DMS53 treated with DMSO at 0.1 percent for 48 hours (cell line): ENCODE measurements at regions not wholly inside any gene's neighbourhood (a gene's known extent, or its start where the extent isn't known, plus 50 kb on each side); places are given as distances from the start of the nearest gene placed in this dataset.

Experiments
- DNase-seq: peaks from one replicate; lab custom pipeline; 2025; ENCODE audit not compliant: unreplicated experiment; lab: John Stamatoyannopoulos, UW

DNA sequence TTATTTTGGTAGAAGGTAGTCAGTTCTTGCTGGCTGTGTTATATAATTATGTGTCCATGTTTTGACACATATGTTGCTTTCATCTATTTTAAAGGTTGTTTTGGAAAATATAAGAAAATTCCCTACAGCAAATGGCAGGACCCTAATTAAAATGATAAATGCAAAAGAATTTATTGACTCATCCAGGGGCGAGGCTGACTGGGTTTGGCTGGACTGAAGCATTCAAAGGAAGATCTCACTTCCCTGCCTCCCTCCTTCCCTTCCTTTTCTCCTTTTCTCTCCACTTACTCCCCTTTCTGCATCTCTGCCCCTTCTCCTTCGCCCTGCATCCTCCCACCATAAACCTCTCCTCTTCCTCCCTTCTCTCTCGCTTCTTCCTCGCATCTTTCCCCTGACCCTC is 129.6 kb downstream of the SNAPC1 start:
- DNase-seq = no peak

DNA sequence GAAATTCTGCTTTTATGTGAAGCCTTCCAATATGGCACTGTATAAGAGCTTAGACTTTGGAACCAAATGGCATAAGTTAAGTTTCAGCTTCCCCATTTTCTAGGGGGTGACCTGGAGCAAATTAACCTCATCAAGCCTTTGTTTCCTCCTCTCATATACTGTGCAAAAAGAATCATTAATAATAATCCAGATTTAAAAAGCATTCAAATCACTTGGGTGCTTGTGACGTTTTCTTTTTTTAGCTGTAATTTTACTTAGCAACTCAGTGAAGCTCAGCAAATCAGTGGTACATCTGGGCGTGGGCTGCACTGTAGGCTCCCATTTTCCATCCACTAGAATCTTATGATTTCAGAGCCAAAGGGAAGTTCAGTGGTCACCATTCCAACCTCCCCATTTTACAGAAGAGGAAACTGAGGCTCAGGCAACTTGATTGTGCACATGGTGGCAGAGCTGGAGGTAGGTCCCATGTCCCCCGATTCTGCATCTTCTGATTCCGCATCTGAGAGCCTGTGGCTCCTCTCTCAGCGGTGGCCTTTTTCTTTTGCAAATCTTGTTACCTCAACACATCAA is 131.2 kb downstream of the SNAPC1 start:
- no peak for DNase-seq

DNA sequence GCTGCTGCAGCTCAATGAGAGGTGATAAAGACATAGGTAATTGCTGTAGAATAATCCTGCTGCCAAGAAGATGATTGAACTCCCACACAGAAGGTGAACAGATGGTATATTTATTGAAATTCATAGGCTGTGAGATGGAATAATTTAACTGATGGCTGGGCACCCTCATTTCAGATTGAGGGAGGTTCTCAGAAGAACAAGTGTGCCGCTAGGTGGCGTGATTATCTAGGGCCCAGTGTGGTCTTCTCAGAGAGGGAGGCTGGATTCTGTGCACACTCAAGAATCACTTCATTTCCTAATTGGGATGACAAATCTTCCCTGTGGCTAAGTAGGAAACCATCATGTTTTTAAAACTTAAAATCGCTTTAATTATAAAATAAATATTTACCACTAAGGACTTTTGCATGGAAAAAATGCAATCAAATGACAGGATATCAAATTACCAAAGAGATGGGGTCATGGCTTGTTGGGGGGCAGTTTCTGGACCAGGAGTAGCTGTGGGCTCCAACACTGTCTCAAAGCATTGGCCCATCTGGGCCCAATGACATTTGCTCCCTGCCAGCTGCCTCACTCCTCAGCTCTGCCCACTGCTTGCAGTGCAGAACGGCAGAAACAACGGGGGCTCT is 132.3 kb downstream of the SNAPC1 start:
- DNase-seq = peak; percentile 54

DNA sequence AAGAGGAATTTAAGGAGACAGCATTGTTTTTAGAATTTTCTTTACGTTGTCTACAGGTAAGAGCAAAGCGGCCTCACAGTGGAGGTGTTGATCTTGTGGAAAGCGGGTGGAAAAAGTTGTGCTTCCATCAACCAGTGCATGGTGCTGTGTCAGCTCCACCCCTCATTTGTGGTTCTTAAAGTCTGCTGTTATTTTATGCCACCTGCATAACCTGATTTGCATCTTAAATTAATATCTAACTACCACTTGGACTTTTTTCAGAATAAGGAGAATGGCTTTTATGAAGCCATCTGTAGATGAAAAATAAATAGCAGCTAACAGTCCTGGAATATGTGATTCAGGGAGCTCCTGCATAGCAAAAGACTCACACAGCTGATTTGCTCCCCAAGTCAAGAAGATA is 135.1 kb downstream of the SNAPC1 start:
- DNase-seq = no peak

DNA sequence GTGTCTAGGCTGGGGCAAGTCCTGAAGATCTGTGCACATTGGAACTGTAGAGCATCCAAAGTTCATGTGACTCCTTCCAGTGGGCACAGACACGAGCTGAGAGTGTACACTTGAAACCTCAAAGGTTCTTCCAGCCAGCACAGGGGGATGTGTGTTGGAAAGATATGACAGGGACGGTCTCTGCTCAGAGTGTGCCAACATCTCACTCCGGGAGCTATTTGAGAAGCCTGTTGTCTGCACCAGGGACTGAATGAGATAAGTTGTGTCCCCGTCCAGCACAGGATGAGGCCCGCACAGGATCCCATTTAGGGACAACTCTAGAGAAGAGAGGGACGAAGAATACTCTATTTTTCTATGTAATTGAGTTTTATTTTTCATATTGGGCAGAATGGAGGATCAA is 136.3 kb downstream of the SNAPC1 start:
- no peak for DNase-seq

DNA sequence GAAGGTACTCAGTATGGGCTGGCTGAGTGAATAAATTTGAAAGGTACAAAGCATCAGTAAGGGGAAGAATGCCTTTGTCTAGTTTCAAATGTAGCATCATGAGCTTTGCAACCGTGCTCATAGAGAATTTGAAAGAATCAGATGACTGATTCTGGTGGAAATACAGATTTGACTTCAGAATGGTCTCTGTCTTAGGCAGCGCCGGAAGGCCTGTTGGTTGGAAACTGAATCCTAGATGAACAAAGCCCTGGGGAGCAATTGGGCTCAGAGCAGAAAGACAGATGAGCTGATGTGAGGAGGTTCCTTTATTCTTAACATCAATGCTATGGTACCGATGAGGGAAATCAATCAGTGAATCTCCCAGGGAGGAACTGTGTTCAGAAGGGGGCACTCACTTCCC is 137.3 kb downstream of the SNAPC1 start:
- DNase-seq = no peak

DNA sequence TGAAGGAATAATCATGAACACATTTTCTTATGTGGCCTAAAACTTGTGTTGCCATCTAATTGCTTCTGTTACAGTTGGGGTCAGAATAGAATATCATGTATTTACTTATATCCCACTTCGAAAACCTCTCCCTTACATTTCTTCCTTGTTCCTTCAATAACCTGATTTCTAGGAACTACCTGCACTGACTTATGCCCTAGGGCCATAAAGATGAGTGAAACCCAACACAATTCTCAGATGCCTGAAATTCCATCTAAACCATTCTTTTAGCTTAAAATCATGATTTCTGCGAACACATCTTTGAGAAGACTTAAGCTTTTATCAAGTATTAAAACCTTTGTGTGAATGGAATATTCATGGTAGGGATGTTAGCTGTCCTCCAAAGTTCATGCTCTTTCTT is 142.7 kb downstream of the SNAPC1 start:
- no peak for DNase-seq

DNA sequence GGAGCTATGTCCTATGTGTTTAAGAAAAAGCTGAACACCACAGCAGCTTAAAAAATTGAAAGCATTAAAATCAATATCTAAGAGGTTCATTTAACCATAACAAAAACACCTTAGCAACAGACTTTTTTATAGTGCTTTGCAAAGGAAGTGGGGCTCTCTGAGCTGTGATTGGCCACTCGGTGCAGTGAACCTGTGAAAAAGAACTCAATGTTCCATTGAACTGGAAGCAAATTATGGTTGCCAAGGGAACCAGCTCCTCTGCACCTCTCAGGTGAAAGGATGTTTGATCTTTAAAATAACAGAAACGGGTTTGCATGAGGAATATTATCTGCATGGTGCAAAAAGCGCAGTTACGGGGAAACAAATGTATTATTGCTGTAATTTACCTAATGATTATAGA is 149.4 kb downstream of the SNAPC1 start:
- DNase-seq = no peak

DNA sequence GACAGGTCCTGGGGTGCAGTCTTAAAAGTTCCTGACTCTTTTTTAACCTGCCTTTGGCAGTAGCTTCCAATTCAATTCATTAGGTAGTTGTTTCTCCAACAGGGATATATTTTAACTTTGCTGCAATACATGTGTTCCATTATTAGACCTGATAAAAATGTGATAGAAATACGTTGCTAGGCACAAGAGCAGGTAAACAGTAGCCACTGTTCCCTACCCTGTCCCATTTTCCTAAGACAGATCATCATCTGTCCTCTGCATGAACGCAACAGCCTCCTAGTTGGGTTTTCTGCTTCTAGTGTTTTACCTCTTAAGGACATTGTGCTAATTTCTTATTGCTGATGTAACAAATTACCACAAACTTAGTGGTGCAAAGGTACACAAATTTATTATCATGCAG is 156.8 kb downstream of the SNAPC1 start:
- no peak for DNase-seq

DNA sequence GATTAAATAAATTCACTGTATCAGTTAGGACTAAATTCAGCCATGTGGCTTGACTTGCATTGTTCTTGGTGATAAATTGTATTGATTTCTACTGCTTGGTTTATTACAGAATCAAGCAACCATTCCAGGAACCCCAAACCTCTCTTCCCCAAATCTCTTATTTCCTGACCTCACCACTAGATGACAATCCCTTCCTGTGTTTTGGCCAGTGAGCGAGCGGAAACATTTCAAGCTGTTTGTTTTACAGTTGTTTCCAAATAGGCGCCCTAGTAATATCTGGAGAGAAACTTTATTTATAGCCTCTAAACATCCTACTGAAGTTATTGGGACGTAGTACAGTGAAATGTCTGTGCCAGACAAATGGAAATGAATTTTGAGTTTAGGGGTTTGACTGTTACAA is 161.1 kb downstream of the SNAPC1 start:
- DNase-seq = no peak

DNA sequence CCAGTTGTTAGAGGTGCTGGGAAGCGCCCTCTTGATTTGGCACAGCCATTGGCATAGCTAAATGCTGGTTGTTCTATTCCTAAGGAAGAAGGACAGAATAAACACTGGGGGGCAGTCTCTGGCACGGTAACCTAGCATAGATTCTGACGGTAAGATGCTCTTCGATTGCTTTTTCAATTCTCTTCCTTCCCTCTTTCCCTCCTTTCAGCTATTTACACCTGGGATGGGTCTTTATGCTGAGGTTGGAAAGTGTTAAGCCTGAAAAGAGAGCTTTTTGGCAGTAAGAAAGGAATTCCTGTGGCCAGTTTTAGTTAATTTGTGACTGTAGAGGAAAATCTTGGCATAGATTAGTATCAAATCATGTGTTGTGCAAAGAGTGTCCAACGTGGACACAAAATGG is 162.8 kb downstream of the SNAPC1 start:
- no peak for DNase-seq

DNA sequence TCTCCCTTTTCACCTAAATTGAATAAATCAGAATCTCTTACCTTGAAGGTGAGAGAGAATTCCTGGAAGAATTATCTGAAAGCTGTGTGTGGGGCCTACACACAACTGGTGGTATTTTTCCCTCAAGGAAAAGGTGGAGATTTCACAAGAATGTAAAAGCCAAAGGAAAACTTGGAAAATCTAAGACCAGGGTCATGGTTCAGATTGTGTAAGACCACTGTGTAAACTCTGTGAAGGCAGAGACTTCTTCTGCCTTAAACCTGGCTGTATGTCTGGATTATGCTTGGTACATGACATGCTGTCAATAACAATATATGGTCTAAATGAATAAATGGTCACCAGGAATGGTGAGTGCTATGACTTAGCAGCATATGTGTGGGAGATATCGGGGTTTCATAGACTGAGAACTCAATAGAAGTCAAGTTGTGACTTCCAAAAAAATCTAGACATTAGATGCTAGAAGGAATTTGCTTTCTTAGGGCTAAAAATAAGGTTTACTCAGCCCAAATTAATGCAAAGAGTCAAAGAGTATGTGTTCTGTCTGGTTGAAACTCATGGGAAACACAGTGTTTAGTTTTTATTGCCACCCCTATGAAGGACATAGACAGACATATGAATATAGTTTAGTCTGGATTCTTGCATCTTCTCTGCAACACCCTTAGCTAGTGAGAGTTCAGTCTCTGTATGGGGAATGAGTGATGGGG is 163.7 kb downstream of the SNAPC1 start:
- no peak for DNase-seq

DNA sequence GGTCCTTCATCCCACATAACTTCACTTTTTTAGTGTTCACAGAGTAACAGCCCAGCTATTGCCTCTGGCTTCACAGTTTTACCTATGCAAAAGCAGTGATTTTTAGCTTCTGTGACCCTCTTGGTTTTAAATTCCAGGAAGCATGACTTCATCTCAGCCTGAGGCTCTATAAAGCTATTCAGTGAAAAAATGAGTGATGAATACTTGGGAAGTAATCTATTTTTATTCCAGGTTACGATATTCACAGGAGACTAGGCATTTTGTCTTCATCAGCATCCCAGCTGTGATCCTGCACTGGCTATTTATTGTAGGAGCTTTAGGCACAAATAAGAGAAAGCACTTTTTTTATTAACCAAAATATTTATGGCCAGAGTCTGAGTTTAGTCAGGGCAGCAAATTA is 164.8 kb downstream of the SNAPC1 start:
- no peak for DNase-seq

DNA sequence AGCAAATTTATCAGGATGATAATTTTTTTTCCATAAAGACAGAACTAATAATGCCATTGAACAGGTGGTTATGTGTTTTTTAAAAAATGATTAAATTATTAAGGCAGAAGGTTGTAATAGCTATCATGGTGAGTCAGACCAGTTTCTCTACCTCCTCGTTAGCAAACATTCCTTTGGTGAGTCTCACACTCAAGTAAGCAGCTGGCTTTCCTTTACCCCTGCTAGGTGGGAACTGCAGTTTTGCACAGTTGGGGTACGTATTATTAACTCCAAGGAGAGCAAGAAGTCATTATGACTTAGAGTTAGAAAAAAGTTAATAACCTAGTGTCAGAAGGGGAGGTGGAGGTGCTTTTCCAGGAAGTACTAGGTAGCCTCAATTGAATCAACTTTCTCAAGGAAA is 165.3 kb downstream of the SNAPC1 start:
- no peak for DNase-seq

DNA sequence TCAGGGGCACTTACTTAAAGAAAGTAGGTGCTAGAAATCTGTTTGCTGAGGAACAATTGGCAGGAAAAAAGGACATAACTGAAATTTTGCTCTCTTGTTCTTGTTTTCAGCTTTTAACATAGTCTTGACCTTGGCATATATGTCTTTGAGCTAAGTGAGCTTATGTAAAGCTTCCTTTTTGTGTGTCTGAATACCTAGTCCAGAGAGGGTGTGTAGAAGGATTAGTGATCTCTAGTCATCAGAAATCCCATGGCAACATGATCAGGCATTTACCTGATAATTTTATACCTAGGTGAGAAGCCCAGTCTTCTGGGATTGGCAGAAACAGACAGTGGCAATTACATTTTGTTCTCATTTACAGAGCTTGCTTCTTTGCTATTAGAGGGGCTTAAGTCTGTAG is 166.1 kb downstream of the SNAPC1 start:
- no peak for DNase-seq

DNA sequence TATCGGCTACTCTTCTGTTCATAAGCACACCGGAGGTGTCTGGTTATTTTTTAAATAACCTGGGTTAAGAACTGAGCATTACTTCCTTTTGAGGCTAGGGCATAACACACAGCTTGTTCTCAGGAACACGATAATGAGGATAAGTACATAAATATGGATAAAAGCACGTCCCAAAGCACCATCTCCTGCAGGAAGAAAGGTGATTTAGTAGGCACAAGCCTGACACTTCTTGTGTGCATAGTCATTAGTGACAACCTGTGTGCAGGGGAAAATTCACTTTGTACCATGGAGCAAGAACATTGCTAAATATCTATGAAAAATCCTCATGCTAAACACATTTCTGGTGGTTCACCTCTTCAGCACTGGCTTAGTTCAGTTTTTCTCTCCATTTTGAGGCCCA is 166.5 kb downstream of the SNAPC1 start:
- DNase-seq = no peak

DNA sequence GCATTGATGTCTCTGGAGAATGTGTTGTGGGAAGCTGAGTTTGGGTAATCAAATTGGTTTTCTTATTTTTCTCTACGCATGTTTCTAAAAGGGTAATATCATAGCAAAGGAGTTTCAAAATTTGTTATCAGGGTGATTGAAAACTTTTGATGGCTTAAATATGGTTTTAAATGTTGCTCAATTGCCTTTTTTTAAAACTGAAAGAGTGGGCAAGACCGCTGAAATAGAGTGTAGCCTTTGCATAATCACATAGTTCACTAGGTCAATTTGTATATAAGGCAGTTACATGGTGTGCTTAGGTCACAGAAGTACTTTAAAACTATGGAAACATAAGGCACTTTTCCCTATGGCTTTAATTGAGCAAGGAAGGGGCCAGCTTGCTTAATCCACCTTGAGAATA is 167.4 kb downstream of the SNAPC1 start:
- no peak for DNase-seq

DNA sequence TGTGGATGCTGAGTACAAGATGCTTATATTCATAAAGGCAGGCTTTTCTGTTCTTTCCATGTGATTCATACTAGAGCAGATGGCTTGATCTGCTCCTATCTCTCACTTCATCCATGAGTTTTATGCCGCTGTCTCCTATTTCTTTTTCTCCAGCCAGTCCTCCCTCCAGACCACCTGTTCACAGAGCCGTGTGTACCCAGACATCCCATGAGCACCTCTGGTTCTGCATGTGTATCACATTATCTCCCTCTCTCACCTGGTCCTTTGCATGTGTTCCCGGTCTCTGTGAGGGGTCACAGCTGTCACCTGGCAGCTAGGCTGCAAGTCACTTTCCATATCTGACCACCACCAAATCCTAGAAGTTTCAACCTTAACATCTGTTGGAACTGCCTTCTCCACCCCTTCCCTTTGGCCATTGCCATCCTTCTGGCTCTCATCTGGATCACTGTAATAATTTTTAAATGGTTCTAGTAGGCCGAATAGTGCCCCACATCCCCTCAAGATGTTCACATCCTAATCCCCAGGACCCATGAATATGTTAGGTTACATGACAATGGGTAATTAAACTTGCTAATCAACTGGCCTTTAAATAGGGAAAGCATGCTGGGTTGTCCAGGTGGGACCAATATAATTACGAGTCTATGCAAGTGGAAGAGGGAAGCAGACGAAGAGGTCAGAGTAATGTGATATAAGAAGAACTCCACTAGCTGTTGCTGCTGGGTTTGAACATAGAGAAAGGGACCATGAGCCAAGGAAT is 168.1 kb downstream of the SNAPC1 start:
- no peak for DNase-seq

DNA sequence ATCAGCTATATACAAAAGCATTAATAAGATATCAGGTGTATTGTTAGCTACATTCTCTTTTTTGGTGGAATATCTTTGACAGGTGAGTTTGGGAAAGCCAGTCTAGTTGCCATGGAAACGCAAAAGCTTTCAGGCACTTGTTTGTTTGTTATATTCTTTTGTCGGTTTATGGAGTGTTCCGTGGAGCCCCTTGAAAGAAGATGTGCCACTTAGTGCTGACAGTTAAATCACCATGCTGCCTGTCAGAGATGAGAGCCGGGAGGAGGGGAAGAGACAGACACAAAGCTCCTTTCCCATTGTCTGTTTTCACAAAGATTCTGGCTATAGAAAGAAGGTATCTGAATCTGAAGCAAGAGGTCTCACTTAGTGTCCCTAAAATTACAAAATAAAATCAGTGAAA is 170.8 kb downstream of the SNAPC1 start:
- no peak for DNase-seq

DNA sequence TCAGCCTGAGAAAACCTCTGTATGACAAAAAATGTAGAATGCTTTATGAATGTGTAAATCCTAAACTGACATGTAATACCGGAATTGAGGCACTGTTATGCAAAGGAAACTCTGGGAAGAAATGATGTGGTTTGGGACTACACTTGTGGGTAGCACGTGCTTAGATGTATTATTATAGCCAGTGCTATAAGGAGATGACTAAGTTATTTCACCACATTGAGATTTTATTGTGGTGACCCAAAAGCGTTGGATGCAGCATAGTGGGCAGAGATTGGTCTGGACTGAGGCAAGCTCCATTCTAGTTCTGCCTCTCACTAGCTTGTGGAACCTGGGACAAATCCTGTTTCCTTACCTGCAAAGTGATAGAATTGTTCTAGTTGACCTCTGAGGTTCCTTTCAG is 172.2 kb downstream of the SNAPC1 start:
- no peak for DNase-seq

DNA sequence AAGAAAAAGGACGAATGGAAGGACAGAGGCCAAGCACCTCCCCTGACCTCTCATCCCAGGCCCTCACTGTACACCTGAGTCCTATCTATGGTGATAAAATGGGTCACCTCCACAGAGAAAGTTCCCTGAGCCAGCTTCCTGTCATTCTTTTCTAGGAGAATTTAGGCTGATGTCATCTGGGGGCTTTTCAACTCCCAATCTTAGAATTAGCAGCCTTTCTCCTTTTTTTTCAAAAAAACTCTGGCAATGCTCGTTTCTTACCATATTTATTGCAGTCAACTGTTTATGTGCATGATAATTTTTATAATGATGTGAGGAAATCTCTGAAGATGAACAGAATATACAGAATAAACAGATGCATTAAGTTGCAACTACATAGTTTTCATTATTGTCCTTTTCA is 177.6 kb downstream of the SNAPC1 start:
- DNase-seq = no peak
